GM20431 (cell line): ENCODE measurements at regions not wholly inside any gene's neighbourhood (a gene's known extent, or its start where the extent isn't known, plus 50 kb on each side); places are given as distances from the start of the nearest gene placed in this dataset.
"Not testable (repeated sequence)": the region's sequence is repeated elsewhere in the genome, so short reads cannot be mapped to it uniquely, and the experiment has no call there.

Experiments used
- in situ Hi-C: fragments of 300-500 bp; cut with MseI, MboI; formaldehyde crosslinking; loops from one replicate; pipeline ENCODE4 v1.15.0; 2020; ENCODE audit warnings: low sequenced_read_pairs; ENCODE audit not compliant: unreplicated experiment

DNA sequence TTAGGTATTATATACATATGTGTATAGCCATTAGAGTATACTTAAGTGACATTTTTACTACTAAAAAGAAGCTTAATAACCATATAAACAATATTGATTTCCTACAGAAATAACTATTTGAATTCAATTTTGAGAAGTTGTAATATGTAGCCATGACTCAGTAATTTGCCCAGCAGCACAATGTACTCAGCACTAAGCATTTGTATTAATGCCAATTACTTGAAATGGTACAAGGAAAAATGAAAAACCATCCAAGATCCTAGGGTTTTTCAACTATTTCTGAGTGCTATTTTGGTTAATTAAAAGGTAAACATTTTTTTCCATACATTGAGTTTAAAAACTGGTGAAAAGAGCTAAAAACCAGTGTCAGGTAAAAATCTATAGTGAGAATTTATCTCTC lies 324.0 kb downstream of the KCNJ3 start:
- in situ Hi-C loops, result no loop called here

DNA sequence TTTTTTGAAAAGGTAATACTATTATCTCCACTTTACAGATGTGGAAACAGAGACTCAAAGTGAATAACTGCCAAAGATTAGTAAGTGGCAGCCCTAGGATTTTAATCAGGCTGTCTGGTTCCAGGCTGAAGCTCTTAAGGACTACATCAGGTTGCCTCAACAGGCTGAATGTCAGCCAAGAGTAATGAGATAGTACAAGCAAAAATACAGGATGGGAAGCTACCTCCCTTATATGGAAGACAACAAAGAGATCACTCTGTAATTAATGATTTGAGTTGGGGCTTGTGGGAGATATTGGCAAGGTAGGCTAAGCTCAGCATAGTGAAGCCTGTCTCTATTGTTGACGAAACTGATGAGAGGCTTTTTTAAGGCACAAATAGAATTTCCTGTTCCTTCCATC lies 323.1 kb downstream of the KCNJ3 start:
- in situ Hi-C loops, result no loop called here

DNA sequence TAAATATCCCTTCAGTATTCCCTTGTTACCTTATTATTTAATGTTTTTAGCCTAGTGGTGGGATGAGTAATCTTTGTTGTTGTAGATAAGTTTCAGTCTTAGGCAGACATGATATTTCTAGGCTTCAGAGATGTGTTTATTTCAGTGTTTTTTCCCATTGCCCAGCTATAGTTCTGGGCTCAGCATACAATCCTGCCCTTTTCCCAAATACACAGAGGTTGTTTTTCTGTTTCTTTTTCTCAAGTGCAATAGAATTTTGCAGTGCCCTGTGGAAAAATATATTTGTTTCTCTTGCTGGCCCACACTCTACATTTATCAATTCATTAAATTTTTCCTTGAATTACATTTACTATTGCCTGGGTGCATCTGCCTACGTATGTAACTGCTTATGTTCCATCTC lies 321.8 kb downstream of the KCNJ3 start:
- in situ Hi-C loops, result no loop called here

DNA sequence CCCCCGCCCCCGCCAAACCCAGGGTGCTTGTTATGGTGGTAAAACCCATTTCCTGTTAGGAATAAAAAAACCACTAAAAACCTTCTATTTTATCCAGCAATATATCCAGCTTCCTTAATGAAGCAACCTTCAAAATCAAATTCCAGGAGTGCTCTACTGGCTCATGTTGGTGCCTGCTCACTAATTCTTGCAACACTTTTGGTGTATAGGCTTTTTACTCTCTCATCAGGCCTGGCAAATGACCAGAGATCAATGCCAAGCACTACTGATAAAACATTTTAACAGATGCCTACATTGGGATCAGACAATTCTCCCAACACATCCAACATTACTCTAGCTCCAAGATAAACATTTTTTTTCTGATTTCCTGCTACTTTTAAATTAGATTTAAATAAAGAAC lies 312.4 kb downstream of the KCNJ3 start:
- in situ Hi-C loops, result no loop called here

DNA sequence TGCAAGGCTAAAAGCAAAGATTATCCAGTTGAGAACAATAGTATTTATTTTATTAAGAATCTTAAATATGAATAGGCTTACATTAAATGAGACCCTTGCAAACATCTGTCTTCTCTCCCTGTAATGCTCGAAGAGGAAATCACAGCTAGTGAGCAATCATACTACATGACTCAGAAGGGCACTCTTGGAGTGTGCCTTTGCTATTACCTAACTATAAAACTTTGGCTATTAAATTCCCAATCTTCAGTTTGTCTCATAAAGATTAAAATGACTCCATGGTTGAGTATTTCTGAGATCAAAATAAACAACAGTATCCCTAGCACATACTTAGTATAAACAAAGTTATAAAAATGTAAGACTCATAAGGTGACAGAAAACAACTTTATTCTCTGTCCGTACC lies 296.9 kb downstream of the KCNJ3 start:
- in situ Hi-C loops, result no loop called here

DNA sequence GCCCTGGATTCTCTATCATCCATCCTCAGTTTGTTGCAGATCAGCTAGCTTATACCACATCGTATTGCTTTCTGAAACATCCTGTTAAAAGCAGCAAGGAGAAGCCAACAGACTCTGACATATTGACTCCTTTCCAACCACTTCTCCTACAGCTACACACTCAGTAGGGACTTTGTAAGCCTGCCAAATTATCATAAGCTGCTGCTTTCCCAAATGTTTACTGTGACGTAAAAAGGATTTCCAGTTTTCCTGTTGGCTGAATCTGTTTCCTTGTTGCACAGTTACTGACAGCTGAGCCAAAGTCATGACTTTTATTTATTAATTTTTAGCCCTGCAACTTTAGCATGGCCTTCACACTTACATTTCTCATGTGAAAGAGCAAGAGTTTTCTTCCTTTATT lies 294.3 kb downstream of the KCNJ3 start:
- in situ Hi-C loops, result no loop called here

DNA sequence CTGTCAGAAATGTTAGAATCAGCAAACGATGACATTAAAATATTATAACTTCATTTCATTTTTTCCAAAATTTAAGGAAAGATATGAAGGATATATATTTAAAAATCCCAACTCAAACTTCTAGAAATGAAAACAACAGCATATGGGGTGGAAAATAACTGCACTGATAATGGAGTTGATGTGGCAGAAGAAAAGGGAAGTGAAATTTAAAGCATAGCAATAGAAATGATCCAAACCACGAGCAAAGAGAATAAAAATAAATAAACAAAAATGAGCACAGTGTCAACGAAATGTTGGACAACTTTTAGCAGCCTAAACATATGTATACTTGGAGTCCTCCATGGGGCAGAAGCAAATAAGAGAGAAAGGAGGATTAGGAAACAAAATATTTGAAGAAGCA lies 280.2 kb downstream of the KCNJ3 start:
- in situ Hi-C loops, result no loop called here

DNA sequence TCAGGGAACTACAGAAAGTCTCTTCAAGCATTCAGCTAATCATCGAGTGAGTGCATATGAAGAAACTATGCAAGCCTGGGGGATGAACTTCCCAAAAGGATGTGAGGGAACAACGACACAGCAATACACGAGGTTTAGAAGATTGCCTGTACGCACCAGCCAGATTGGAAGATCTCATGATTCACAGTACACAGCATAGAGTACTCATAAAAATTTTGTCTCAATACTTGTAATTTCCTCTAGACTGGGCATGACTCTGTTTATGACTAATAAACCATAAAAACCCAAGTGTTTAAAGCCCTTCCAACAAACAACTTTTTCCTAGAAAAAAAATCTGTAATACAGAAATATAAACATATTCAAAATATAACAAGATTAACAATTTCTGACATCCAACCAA lies 279.7 kb downstream of the KCNJ3 start:
- in situ Hi-C loops, result no loop called here

DNA sequence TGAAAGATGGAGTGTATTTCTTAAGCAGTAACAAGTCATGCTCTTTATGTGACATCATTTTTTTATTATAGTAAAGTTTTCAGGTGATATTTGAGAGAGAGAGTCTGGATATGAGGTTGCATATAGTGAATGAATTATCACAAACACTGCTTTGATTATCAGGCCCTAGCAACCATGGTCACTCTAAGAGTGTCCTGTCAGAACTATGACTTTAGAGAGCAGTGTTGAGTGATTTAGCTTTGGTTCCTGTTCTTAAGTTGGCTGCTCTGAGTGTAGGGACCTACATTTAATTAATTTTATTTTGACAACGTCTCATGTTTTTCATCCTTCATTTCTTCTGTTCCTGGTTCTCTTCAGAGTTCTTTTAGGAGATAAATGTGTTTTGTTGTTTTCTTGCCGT lies 275.5 kb downstream of the KCNJ3 start:
- in situ Hi-C loops, result no loop called here

DNA sequence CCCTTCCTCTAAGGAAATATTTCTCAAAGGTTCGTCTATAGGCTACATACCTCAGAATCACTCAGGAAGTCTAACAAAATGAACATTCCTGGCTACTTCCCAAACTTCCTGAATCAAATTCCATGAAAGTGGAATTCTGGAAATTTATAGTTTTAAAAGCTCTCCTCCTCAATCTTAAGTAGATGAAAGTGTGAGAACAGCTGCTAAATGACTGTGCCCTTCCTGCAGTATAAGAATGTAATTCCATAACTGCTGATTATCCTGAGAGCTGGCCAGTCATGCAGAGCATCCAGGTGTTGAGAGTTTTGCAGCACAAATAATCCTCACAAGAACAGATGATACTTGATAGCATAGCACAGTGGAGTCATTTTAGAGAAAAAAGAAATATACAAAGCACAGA lies 265.0 kb downstream of the KCNJ3 start:
- in situ Hi-C loops, result no loop called here

DNA sequence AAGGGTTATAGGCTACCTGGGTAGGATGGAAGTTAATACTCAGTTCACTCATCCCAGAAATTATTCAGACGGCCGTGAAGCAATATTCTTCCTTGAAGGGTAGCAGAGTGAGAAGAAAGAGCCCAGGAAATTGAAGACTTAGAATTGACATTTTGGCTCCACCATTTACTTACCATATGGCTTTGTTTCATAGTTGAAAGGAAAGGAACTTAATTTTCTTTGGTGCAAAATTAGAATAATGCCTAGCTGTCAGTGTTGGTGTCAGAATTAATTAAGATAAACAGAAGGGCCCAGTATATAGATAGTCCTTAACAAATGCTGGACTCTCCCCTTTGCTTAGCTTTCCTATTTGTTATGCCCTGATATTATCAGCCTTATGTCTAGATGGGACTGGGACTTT lies 263.2 kb downstream of the KCNJ3 start:
- in situ Hi-C loops, result no loop called here

DNA sequence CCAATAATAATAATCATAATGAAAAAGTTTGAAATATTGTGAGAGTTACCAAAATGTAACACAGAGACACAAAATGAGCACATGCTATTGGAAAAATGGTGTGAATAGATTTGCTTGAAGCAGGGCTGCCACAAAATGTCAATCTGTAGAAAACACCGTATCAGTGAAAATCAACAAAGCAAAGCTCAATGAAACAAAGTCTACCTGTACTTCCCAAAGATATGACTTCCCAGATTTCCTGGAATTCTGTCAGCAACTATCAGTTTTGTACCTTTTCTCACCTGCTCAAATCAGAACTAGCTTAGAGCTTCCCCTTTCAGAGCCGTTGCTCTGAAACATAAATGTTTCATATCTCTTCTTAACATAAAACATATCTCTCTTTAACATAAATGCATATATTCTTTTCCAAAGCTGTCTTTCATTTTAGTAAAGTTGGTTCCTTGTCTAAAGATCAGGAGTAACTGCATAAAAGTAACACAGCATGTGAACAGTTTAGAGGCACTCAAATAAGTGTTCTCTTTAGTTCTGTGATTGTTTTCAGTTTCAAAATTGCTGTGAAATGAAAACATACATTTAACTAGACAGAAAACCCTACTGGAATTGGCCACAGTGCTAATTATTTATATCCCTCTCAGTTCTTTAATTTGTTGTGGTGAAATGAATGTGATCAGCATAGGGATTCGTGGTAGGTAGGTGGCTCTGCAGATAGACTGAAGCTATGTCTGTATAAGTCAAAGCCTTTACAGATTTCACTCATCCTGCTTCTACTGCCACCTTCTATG lies 262.5 kb downstream of the KCNJ3 start:
- in situ Hi-C loops, result no loop called here

DNA sequence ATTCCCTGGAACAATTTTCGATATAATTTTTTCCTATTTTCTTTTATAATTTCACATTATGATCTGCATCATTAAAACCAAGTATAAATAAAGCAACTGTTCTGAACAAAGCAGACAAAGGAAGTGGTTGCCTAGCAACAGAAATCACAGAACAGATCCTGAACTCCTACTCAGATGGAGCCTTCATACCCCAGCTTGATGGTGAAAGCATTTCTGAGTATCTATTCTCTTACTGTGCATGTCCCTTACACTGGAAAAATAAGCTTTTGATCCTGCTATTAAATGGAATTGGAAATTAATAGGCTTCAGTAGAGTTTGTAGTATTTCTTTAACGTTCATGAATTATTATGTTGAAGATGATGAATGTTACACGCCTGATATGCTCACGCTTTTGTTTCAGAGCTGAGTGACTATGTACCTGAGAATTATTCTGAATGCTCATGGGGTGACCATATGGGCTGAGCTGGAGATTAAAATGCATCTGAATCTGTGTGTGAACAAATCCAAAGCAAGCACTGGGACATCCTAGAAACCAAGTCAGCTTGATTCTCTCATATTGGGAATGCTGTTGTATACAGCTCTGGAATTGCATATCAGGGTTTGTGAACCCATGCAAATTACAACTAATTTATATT lies 254.0 kb downstream of the KCNJ3 start:
- in situ Hi-C loops, result no loop called here

DNA sequence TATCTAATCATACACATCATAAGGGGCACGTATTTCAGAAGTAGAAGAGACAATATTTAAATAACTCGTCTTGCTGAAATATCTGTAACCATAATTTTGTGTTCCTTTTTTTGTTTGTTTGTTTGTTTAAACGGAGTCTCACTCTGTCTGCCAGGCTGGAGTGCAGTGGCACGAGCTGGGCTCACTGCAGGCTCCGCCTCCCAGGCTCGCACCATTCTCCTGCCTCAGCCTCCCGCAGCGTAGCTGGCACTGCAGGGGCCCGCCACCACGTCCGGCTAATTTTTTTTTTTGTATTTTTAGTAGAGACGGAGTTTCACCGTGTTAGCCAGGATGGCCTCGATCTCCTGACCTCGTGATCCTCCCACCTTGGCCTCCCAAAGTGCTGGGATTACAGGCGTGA lies 248.9 kb downstream of the KCNJ3 start:
- in situ Hi-C loops, result not testable (repeated sequence)

DNA sequence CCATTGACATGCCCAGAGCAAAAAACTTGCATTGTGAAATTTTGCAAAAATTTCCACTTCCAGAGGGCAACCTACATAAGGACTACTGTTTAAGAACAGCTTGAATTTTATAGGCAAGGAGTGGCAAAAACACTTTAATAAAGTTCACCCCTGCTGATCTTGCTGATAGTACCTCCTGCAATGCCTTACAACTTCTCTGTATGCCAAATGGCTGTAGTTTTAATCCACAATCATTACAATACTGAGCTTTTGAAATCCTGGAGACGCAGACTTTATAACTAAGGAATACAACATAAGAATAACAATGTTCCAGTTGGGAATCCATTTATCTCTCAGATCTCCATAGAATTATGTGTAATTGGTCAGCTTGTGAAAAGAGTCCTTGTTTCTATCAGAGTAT lies 247.5 kb downstream of the KCNJ3 start:
- in situ Hi-C loops, result no loop called here

DNA sequence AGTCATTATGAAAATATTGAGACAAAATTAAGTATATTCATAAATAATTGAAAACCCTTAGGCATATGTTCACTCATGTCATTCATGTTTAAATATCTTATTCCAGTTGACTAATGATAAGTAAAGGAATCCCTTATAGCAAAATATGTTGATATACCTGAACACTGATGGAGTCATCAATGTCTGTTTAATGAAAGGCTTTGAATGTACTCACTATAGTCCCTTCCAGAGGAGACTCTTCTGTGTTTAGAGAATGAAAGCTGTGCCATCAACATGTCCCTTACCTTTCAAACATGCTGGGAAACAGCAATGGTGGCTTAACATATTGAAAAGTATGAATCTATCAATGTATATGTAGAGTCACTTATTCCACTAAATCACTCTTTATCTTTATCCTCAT lies 242.9 kb downstream of the KCNJ3 start:
- in situ Hi-C loops, result no loop called here

DNA sequence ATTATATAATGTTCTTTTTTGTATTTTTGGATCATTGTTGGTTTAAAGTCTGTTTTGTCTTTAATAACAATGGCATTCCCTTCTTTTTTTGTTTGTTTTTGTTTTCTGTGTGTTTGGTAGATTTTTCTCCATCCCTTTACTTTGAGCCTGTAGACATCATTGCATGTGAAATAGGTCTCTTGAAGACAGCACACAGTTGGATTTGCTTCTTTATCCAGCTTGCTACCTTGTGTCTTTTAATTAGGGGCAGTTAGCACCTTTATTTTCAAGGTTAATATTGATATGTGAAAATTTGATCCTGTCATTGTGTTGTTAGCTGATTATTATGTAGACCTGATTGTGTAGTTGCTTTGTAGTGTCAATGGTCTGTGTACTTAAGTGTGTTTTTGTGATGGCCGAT lies 235.7 kb downstream of the KCNJ3 start:
- in situ Hi-C loops, result no loop called here

DNA sequence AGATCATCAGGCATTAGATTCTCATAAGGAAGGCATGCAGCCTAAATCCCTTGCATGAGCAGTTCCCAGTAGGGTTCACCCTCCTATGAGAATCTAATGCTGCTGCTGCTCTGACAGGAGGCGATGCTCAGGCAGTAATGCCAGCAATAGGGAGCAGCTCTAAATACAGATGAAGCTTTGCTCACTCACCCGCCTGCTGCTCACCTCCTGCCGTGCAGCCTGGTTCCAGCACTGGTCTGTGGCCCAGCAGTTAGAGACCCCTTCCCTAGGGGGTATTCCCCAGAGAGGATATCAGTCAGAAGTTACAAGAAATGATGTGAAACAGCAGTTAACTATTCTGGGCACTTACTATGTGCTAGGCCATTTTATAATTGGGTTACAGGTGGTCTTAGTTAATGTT lies 226.0 kb downstream of the KCNJ3 start:
- in situ Hi-C loops, result no loop called here

DNA sequence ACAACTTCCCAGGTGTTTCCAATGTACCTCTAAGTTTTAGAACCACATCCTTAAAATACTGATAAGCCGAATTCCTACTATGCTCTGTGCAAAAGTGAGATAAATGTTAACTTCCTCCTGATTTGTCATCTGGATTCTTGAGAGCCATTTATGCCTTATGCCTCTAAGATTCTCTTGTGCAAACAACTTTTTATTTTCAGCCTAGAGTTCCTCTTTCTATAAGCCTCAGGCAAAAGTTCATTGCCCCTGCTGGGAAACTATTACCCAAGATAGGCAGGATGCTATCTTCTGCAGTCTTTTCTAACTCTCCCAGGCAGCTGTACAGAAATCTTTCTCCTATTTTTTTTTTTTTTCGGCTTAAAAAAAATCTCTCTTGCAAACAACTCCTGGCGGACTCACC lies 216.1 kb downstream of the KCNJ3 start:
- in situ Hi-C loops, result no loop called here

DNA sequence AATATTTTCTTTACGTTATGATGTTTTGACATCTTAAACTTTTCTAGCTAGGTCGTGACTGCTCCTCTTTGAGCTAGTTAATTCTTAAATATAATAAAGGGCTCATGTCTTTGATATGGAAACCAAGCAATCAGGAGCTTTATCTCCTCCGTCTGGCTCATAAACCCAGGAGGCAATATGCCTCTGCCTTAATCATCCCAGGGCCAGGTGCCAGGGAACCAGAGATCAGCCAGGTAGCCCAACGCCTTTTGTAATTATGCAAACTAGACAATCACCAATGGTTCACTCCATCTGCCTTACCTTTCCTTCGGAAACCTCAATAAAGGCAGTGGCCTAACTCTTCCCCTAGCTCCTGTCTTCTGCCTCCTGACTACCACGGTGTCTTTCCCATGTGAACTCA lies 213.7 kb downstream of the KCNJ3 start:
- in situ Hi-C loops, result no loop called here

DNA sequence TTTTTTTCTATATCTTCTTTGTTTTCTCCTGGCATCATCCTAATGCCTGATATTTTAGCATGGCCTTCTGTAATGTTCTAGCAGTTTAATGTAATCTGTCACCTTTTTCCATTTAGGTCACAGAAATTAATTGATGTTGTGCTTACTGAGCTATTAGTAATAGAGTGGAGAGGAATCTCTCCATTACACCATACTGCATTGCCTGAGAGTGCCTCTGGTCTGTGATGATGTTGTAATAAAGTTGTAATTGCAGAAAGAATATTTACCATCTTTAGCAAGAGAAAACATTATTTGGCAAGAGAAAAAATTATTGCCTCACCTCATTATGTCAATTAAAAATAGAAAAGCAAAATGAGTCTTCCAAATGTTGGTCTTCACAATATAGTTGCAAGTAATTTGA lies 213.2 kb downstream of the KCNJ3 start:
- in situ Hi-C loops, result no loop called here

DNA sequence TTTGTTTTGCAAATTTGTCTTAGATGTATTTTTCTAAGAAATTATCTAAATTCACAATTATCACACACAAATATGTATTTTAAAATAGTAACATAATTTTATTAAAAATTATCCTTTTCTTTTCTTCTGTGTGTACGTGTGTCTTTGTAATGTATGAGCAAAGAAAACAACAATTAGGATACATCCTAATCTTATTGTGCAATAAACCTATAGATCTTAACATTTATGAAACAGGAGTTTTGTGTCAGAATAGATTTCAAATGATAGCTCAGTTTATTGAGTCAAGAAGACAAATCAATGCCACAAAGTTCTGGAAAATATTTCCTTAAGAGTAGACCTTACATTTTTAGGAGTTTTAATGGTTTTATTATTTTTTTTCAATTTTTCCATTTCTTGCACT lies 212.2 kb downstream of the KCNJ3 start:
- in situ Hi-C loops, result no loop called here
